HG03354 (cell line): ENCODE measurements at regions not wholly inside any gene's neighbourhood (a gene's known extent, or its start where the extent isn't known, plus 50 kb on each side); places are given as distances from the start of the nearest gene placed in this dataset.

Experiments used
- ATAC-seq: cut with Tn5 transposase; IDR thresholded peaks from one replicate; pipeline ENCODE4 v1.9.1; 2021; ENCODE audit warnings: mild to moderate bottlenecking; ENCODE audit not compliant: unreplicated experiment, poor library complexity, severe bottlenecking

DNA sequence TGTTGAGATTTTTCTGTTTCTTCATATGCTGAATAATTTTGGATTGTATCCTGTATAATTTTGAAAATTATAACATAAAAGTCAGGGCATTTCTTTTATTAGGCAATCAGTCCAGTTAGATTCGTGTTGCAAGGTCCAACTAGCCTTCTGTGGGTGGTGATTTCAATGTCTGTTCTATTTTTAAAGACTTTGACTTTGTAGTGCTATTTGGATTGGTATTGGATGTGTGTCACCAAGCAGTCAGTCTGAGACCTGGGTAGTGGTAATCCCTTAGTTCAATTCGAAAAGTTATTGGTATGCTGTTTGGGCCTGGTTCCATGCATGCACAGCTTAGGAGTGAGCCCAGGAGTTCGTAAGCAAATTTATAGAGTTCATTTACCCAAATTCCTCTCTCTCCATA lies 82.2 kb downstream of the EPDR1 start:
- no peak for ATAC-seq

DNA sequence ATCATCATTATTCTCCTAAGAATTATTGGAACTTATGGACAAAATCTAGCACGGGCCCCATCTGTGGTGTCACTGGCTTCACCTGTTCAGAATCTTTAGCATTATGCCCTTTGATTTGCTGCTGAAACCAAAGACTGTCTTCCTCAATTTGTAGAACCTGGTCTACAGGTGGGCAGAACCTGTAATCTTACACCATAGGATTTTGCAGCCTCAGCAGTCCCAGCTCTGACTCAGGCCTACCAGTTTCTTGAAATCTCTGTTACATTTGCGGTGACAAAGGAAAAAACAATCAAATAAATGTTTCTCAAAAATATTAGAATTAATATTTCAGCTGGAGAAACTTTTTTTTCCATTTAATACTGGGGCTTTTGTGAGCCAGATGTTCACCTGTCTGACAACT lies 86.1 kb downstream of the EPDR1 start:
- ATAC-seq, result no peak

DNA sequence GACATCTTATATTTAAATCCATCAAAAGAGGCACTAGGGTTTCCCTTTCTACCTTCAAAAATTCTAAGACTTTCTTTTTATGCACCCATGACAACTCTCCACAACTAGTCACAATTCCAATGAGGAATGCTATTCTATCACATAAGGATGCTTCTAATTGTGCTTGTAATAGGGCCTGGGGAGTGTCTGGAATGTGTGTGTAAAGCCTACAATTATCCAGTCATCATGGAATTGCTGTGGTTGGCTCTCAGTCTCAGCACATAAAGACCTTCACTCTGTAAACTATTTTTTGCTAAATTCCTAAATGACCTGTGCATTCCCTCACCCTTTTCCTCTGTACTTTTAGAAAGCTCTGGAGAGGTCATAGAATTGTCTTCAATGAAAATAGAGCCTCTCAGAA lies 86.7 kb downstream of the EPDR1 start:
- no peak for ATAC-seq

DNA sequence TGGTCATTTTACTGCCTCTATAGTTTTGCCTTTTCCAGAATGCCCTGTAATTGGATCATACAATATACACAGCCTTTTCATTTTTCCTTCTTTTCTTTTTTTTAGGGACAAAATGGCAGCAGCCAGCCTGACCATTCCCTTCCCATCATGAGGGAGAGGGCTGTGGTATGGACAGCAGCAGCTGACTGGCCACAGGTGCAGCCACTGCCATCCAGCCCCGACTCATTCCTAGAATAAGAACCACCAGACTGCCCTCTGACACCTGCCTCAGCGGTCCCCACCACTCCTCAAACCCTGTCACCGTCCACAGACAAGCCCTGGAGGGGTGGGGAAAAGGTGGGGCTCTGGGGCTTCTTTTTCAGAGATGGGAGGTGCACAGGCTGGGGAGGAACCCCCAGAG lies 92.8 kb downstream of the EPDR1 start:
- ATAC-seq, result no peak

DNA sequence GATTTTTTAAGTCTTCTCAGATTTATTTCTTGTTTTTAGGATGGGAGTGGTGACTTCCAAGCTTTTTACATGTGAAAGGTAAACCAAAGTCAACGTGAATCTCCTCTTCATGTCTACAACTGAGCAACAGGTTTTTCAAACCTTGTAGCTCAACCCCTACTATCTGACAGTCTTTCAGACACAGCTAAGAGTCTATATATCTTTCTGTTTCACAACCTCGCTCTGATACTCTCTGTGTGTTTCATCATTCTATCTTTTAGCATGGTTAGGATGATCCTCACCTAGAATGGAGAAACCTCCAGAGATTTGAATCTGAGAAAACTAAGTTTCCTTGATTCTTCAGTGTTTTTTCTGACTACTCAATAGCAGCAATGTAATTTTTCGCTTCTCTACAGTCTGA lies 96.1 kb downstream of the EPDR1 start:
- no peak for ATAC-seq

DNA sequence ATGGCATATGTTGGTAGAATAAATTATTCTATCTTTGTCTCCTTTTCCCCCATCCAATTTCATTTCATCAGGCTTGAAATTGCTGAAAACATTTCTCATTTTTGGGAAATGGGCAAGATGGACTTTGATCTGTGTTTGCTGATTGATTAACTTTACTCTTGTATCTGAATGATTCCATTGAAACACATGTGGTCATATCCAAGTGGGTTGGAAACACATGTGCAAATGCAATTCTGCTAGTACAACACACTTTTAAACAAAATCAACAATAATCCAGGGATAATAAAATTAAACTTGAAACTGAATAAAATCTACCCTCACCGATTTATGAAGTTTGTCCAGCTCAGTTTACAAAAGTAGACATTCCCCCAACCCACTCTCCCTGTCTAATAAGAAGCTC lies 96.9 kb downstream of the EPDR1 start:
- ATAC-seq, result no peak

DNA sequence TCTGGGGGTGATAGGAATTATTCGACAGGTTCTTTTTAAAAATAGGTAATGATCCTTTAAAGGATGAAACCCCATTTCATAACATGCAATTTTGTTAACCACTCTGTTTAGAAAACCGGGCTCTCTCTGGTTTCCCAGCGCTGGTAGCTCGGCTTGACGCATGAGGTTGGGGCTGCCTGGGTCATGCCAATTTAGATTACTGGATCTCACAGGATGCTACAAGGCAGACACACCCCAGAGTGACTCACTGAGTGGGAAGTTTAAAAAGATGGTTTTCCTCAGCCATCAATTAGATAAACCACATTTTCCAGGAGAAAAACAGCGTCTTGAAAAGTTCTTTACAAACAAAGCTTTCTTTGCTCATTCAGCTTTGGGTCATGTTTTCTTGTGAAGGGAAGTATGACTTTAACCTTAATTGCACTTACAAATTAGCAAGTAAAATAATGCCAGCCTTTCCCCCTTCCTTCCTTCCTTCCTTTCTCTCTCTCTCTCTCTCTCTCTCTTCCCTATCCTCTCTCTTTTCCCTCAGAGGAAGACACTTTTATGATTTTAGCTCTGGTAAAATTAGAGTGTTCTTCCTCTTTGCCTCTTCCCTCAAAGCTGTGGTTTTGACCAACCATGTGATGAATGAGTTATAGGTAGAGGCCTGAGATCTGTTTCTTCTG lies 99.8 kb downstream of the EPDR1 start:
- ATAC-seq, result no peak

DNA sequence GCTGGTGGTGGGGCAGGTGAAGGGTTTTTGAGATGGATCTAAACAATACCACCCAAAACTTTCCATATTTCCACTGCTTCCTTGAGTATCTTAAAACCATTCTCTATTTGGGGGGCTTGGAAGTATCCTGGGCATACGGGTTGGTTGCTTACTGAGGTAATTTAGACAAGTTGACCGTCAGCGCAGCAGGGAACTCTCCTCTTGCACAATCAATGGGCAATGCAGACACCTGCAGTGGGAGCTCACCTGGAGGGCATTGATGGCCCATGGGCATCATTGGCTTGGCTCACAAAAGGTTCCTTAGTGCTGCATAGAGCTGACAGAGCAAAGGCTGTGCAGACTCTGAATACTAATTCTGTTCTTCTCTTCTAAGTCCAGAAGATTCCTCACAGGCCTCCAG lies 101.5 kb downstream of the EPDR1 start:
- ATAC-seq, result no peak

DNA sequence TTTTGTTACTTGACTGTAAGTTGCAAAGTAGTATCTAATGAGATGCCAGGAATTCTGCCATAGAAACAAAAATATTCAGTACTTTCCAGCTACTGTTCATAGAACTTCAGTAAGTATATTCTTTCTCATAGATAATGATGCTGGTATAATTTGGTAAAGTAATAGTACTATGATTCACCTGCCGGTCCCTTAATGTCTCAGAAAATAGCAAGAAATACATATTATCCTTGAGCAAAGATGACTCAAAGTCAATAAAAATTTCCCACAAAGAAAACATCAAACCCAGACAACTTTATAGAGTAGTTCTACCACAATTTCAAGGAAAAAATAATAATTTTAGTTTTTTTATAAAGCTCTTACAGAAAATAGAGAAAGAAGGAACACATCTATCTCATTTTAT lies 105.4 kb downstream of the EPDR1 start:
- ATAC-seq, result no peak

DNA sequence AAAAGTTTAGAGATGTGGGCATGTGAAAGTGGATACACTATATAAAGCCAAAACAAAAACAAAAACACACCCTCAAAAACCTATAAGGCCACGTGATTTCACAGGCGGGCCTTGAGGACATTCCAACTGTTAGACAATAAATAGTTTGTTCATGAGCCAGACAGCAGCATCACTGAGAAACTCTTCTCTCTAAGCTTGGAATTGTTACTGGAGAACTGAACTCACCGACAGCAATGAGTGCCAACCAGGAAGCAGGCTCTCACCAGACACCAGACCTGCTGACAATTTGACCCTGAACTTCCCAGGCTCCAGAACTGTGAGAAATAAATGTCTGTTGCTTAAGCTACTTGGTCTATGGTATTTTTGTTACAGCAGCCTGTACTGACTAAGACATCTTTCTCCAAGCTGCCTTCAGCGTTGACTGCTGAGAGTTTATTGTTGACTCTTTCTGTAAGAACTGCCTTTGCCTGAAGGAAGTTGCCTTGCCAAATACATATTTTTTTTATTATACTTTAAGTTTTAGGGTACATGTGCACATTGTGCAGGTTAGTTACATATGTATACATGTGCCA lies 107.5 kb downstream of the EPDR1 start:
- ATAC-seq, result no peak

DNA sequence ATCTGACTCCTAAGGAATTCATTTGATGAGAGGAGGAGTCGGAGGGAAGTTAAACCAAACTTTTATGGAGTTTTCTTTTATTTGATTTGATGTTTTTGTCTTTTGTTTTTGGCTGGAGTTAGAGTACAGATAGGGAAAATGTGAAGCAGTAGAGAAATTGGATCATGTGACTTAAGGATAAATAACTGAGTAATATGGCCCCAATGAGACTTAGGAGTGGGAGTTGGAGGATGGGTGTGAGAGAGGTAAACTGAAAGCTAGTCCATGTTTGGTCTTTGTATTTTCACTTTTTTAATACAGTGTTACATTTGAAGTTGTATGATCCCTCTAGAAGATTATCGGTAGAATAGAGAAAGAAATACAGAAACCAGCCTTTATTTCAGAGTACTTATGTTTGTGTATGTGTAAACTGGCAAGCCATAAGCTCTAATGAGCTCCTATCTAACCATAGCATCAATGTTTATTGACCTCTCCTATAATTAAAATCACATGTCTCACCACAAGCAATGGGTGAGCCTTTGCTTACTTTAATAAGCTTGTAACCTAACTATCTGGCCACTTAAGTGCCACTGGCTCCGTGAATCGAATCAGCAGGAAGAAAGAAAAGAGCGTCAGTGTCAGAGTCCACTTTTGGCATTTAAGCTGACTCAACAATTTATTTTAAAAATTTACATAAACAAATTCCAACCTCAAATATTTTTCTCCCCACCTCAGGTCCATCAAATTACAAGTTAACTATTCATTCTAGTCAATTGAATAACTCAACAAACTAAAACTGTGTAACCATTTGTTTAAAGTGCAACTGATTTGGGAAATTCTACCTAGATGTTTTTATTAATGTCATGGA lies 113.8 kb downstream of the EPDR1 start:
- no peak for ATAC-seq

DNA sequence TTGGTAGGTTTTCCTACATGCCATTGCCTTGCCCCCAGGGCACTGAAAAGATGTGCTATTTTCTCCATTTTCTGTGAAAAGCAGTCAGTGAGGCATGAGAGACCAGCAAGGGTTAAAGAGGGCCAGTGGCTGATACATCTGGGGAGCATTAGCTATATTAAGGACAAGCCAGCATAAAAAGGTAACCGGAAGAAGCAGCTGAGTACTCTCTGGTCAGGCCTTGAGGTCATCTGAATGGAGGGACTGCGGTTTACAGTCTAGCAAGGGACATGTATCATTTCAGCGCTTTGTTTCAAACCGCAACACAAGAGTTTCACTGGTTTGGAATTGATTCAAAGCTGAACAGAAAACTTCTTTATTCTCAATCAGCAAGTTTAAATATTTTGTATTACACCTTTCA lies 120.4 kb downstream of the EPDR1 start:
- no peak for ATAC-seq

DNA sequence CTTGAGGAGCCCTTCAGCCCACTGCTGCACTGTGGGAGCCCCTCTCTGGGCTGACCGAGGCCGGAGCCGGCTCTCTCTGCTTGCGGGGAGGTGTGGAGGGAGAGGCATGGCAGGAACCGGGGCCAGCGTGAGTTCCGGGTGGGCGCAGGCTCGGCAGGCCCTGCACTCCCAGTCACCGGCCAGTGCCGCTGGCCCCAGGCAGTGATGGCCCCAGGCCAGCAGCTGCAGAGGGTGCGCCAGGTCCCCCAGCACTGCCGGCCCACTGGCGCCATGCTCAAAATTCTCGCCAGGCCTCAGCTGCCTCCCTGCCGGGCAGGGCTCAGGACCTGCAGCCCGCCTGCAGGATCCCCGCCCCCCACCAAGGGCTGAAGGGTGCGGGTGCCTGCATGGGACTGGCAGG lies 128.4 kb upstream of the STARD3NL start:
- no peak for ATAC-seq

DNA sequence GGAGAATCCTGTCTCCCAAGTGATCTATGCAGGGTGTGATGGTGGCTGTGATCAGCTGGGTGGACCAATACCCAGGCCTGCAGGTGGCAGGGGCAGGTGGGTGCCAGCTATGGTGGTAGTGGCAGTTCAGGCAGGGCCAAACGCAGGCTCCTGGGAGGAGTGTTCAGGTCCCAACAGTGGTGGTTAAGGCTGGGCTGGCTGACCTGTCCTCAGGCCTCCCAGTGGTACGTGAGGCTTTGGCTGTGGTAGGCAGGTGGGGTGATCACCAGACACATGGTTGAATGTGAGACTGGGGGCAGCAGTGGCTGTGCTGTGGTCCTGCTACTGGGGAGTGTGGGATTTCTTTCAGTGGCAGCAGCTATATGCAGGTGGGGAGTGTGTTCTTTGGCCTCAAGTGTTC lies 126.7 kb upstream of the STARD3NL start:
- ATAC-seq, result no peak

DNA sequence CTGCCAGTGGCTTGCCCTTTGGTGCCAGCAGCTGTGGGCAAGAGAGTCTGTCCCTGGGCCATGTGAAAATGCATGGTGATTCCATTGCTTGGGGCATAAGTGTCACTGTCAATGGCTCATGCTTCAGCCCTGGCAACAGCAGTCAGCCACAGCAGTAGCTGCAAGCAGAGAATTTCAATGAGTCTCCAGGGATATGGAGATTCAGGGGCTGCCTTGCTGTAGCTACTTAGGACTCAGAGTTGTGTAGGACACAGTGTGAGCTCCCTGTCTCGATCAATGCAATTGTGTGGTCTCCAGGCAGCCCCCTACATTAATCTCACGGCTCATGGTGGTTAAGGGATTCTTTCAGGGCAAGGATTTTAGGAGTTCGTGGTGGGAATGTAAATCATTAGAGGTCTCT lies 126.3 kb upstream of the STARD3NL start:
- no peak for ATAC-seq

DNA sequence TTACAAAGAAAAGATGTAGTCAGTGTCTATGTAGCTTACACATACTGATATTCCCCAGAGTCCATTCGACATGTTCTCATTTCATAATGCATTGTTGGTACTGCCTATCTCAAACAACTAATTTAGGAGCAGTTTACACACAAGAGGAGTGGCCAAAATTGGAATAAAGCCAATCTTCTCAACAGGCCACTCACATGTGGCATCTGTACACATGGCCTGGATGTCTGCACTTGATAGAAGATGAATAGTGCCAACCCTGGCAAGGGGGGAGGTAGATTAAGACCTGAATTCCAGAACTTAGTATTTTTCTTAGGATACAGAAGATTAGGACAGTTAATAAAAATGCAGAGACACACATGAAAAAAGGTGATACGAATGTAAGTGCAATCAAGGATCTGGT lies 125.3 kb upstream of the STARD3NL start:
- ATAC-seq, result no peak

DNA sequence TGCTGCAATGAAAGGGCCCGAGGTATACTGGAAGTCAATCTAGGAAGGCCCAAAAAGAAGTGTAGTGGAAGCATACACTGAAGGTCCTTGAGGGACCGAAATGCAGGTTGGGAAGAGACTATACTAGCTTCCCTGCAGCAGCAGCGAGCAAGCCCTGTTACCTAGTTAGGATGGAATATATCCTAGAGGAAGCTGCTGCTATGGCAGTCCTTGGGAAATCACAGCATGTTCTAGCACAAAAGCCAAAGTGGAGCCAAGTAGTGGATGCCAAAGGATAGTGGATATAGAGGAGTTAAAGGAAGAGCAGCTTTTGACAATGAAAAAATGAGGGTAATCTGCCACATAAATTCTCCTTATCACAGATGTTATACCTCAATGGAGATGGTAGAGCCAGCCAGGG lies 123.8 kb upstream of the STARD3NL start:
- ATAC-seq, result no peak

DNA sequence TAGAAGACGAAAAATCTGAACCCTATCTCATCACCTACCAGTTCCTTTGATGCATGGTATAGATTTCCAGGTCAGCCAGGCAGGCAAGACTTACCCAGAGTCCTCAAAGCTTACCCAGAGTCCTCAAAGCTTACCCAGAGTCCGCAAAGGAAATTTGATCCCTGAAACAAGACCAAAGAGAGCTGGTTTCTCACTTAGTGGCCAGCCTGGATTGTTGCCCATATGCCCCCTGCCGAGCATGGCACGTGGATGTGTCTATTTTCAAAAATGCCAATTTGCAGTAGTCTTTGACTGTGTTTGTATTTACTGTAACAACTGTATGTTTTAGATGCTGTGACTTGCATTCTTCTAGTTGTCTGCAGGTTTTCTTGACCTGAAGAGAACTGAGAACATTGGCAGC lies 120.2 kb upstream of the STARD3NL start:
- ATAC-seq, result no peak

DNA sequence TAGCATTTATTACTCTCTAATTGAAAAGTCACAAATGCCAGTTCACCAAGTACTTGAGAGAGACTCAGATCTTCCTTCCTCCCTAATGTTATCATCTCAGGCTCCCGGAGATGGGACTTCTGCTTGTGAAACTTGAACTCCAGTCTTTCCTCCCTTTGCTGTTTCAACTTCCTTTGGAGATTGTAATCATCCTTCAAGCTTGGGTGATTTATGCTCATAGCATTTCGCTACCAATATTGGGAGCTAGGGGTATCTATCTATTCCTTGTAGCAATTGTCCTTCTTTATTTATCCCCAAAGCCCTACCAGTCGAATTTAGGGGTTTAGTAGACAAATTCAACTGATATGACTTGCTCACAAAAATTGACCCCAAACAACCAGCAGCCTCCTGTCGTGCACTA lies 117.9 kb upstream of the STARD3NL start:
- no peak for ATAC-seq

DNA sequence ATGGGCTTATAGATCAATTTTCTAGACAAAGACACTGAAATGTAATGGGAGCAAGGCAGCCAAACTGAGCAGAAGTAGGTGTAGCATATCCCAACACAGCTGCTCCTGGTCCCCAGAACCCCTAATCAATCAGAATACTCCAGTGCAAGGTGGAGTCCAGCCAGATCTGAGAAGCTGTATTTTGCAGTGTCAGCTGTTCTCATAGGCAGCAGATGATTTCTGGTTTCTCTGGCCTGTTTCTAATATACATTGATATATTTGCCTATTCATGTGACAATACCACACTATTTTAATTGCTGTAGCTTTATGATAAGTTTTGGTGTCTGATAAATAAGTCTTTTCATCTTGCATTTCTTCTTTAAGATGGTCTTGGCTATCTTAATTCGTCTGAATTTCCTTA lies 117.4 kb upstream of the STARD3NL start:
- ATAC-seq, result no peak

DNA sequence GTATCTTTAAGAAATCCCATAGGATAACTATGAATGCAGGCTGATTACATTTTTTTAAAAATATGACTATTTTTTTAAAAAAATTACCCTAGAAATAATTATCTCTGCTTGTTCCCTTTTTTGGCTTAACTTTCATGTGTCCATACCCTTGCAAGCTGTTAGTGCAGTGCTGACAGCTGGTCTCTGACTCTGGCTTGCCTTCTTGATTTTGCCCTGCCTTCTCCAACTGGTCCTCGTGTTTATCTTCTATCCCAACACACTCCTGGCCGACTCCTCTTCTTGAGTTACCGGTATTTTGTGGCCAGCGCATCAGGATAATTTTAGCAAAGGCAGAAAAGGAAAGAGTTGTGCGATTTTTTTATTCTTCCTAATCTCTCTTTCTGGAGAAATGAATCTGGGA lies 111.7 kb upstream of the STARD3NL start:
- no peak for ATAC-seq
